IPS-20b (cell line): ENCODE measurements at regions not wholly inside any gene's neighbourhood (a gene's known extent, or its start where the extent isn't known, plus 50 kb on each side); places are given as distances from the start of the nearest gene placed in this dataset.
"Not testable (repeated sequence)": the region's sequence is repeated elsewhere in the genome, so short reads cannot be mapped to it uniquely, and the experiment has no call there.

ENCODE experiments used
- H3K27ac ChIP-seq: one replicate; pipeline ENCODE4 v1.5.1; 2013; ENCODE audit warnings: low read length
- H3K27me3 ChIP-seq: 2 replicates; pipeline ENCODE4 v1.6.1; 2013; ENCODE audit warnings: mild to moderate bottlenecking, low read length, inconsistent platforms; ENCODE audit not compliant: insufficient read depth
- H3K36me3 ChIP-seq: 2 replicates; pipeline ENCODE4 v1.6.1; 2013; ENCODE audit warnings: low read depth, mild to moderate bottlenecking, inconsistent platforms, low read length, moderate library complexity; ENCODE audit not compliant: insufficient read depth
- H3K4me1 ChIP-seq: 2 replicates; pipeline ENCODE4 v1.6.1; 2013; ENCODE audit warnings: mild to moderate bottlenecking, control low read depth, inconsistent platforms, low read length, moderate library complexity; ENCODE audit not compliant: insufficient read depth
- H3K4me3 ChIP-seq: 2 replicates; pipeline ENCODE4 v1.5.1; 2013; ENCODE audit warnings: mild to moderate bottlenecking, low read length, inconsistent platforms
- H3K9ac ChIP-seq: 2 replicates; pipeline ENCODE4 v1.6.1; 2013; ENCODE audit warnings: low read depth, mild to moderate bottlenecking, inconsistent platforms, low read length, moderate library complexity
- H3K9me3 ChIP-seq: 2 replicates; pipeline ENCODE4 v1.6.1; 2013; ENCODE audit warnings: mild to moderate bottlenecking, low read depth, low read length, inconsistent platforms; ENCODE audit not compliant: insufficient read depth

DNA sequence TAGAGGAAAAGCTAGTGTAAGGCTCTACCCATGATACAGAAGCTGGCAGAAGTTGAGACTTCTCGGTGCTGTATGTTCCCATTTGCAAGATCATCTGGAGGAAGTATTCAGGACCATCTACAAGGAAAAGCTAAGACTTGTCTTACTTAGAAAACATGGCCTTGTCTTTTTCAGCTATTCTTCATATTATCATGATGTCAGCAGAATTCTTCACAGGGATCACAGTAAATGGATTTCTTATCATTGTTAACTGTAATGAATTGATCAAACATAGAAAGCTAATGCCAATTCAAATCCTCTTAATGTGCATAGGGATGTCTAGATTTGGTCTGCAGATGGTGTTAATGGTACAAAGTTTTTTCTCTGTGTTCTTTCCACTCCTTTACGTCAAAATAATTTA is 79.6 kb upstream of the SCIN start:
- no peak overlapping the region for H3K4me3 ChIP-seq
- H3K27me3 ChIP-seq: no peaks in the 10 kb centered on the region

DNA sequence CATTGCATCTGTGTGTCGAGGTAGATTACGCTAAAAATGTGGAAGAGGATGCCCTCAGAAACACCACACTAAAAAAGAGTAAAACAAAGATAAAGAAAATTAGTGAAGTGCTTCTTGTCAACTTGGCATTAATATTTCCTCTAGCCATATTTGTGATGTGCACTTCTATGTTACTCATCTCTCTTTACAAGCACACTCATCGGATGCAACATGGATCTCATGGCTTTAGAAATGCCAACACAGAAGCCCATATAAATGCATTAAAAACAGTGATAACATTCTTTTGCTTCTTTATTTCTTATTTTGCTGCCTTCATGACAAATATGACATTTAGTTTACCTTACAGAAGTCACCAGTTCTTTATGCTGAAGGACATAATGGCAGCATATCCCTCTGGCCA is 79.0 kb upstream of the SCIN start:
- H3K4me3 ChIP-seq: no peak overlapping the region
- no peak overlapping the region for H3K27ac ChIP-seq
- no peaks in the 10 kb centered on the region for H3K36me3 ChIP-seq
- no peak overlapping the region for H3K9ac ChIP-seq
- no peaks in the 10 kb centered on the region for H3K27me3 ChIP-seq
- peaks cover 11% of the 10 kb centered on the region; the same call in 1 of the 2 replicates for H3K4me1 ChIP-seq
- no peaks in the 10 kb centered on the region for H3K9me3 ChIP-seq

More for the DNA sequence above, 79.6 kb upstream of the SCIN start:
- Histone ChIP-seq H3K36me3 (no peaks in the 10 kb centered on the region), H3K4me1 (peaks cover 11% of the 10 kb centered on the region; the same call in 1 of the 2 replicates), H3K27ac (no peak overlapping the region), H3K9me3 (no peaks in the 10 kb centered on the region), H3K9ac (no peak overlapping the region)

- Histone ChIP-seq H3K9ac (no peak overlapping the region), H3K36me3 (no peaks in the 10 kb centered on the region), H3K27me3 (no peaks in the 10 kb centered on the region), H3K4me1 (peaks cover 11% of the 10 kb centered on the region; the same call in 1 of the 2 replicates), H3K4me3 (no peak overlapping the region), H3K27ac (no peak overlapping the region), H3K9me3 (no peaks in the 10 kb centered on the region)
Measured at GRCh38 chr7:12493407-12493806, 77.1 kb upstream of the SCIN start.

DNA sequence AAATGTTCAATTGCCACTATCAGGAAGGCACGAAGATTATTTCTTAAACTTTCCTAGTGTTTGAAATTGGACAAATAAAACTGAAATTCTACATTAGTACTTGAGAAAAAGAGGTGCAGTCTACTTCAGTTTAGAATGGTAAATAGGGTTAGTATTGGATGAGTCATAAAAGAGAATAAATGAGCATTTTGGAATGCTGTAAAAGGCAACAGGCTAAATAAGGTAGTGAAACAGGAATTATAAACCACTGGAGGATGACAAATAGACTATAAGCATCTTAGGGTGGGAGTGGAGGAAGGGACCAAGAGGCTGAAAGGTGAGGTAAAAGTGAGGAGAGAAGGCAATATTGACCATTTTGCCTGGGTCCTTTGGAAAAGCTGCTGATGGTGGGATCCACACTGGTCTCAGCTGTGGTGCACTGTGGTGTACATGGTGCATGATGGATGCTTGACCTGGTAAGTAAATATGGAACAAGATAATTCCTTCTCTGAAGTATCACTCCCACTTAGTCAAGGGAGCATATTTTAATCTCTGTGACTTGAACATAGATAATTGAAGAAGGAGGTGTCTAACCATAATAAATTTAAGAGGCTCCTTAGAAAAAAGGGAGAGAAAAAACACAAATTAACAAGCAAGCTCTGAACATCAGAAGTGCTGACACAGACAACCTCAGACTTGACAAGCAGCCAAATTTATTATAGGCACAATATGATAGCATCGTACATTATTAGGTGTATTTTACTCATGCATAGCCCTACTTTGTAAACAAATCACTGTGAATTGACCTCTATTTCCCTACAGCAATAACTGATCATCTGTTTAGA is 76.4 kb upstream of the SCIN start:
- no peaks in the 10 kb centered on the region for H3K9me3 ChIP-seq
- H3K27me3 ChIP-seq: no peaks in the 10 kb centered on the region
- H3K36me3 ChIP-seq: no peaks in the 10 kb centered on the region
- H3K9ac ChIP-seq: no peak overlapping the region
- H3K4me3 ChIP-seq: no peak overlapping the region
- peaks cover 11% of the 10 kb centered on the region; the same call in 1 of the 2 replicates for H3K4me1 ChIP-seq
- H3K27ac ChIP-seq: no peak overlapping the region

DNA sequence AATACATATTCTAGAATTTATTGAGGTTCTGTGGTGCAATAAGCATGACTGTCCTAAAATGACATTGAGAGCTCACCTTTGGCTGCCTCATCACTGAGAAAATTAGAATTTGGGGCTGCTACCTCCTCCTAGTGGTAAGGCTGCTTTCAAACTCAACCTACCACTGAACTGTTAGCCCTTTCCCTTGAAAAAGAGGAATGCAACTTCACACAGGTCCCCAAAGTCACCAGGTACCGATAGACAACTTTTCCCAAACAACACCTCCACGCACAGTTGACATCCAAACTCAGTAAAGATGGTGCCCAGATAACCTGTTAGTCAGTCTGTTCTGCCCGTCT is 75.9 kb upstream of the SCIN start:
- H3K36me3 ChIP-seq: no peaks in the 10 kb centered on the region
- H3K4me1 ChIP-seq: peaks cover 8% of the 10 kb centered on the region; the same call in 1 of the 2 replicates
- H3K27ac ChIP-seq: no peak overlapping the region
- no peaks in the 10 kb centered on the region for H3K9me3 ChIP-seq
- H3K9ac ChIP-seq: no peak overlapping the region
- H3K27me3 ChIP-seq: no peaks in the 10 kb centered on the region
- no peak overlapping the region for H3K4me3 ChIP-seq

DNA sequence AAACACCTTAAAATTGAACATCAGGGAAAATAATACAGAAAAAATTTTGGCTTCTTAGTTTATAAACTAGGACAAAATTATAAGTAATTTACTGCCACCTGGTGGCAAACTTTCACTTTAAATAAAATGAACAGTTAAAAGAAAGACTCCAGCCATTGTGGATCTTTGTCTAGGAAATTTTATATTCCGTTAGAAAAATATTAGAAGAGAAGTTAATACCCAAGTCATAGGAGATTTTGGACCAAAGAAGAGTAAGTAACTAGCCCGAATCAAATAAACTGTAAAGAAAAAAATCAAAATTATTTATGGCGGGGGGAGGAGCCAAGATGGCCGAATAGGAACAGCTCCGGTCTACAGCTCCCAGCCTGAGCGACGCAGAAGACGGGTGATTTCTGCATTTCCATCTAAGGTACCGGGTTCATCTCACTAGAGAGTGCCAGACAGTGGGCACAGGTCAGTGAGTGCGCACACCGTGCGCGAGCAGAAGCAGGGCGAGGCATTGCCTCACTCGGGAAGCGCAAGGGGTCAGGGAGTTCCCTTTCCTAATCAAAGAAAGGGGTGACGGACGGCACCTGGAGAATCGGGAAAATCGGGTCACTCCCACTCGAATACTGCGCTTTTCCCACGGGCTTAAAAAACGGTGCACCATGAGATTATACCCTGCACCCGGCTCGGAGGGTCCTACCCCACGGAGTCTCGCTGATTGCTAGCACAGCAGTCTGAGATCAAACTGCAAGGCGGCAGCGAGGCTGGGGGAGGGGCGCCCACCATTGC is 73.4 kb upstream of the SCIN start:
- H3K36me3 ChIP-seq, H3K9me3 ChIP-seq, H3K4me3 ChIP-seq, H3K4me1 ChIP-seq, H3K27ac ChIP-seq, H3K27me3 ChIP-seq, H3K9ac ChIP-seq: not testable (repeated sequence)

DNA sequence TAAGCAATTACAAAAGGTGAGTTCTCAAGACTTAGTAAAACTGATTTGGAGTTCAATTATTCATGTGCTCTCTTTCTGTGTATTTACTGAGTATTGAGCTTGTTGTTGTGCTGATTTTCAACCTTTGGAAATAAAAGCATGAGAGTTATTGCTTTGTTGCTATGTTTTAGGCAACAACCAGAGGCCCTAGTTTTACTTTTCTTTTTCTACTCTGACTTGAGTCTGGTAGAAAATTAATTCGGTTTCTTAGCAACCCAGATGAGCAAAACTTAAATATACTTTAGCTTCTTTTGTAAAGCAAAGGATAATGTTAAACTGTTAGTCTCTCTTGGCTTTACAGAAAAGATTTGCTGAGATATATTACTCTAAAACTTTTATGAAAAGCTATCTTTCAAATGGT is 66.4 kb upstream of the SCIN start:
- Histone ChIP-seq H3K27me3 (no peaks in the 10 kb centered on the region), H3K4me1 (peaks cover 7% of the 10 kb centered on the region), H3K9ac (peak overlapping the region; percentile 18; the same call in 1 of the 2 replicates), H3K4me3 (no peak overlapping the region), H3K9me3 (no peaks in the 10 kb centered on the region), H3K27ac (peak overlapping the region; percentile 2), H3K36me3 (no peaks in the 10 kb centered on the region)

DNA sequence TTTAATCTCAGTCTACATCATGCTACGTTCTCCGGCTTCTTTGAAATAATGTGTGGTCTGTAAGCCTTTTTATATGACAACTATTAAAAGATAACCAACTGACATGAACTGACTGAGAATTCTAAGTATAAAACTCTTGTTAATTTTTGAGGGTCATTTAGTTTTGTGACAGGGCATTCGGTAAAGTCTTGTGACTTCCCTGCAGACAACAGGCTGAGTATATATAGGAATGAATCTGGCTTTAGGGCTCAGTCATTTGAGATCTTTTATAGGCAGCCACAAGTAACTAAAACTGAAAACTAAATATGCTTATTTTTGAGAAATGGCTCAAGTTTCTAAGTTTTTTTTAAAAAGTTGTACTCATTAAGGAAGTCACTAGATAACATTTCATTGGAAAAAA is 62.5 kb upstream of the SCIN start:
- H3K27ac ChIP-seq: no peak overlapping the region
- peaks cover 7% of the 10 kb centered on the region for H3K4me1 ChIP-seq
- no peak overlapping the region for H3K9ac ChIP-seq
- H3K36me3 ChIP-seq: no peaks in the 10 kb centered on the region
- H3K4me3 ChIP-seq: no peak overlapping the region
- no peaks in the 10 kb centered on the region for H3K27me3 ChIP-seq
- H3K9me3 ChIP-seq: no peaks in the 10 kb centered on the region

DNA sequence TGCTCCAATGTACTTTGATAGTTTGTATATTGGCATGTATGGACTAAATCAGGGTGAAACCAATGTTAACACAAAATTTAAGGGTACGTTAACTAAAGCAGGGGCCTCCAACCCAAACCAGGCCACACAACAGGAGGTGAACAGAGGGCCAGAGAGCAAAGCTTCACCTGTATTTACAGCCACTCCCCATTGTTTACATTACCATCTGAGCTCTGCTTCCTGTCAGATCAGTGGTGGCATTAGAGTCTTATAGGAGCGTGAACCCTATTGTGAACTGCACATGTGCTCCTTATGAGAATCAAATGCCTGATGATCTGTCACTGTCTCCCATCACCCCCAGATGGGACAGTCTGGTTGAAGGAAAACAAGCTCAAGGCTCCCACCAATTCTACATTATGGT is 62.0 kb upstream of the SCIN start:
- Histone ChIP-seq H3K9me3 (no peaks in the 10 kb centered on the region), H3K36me3 (no peaks in the 10 kb centered on the region), H3K4me1 (peaks cover 7% of the 10 kb centered on the region), H3K4me3 (no peak overlapping the region), H3K9ac (no peak overlapping the region), H3K27ac (no peak overlapping the region), H3K27me3 (no peaks in the 10 kb centered on the region)

- Histone ChIP-seq H3K36me3 (no peaks in the 10 kb centered on the region), H3K4me3 (no peak overlapping the region), H3K27me3 (no peaks in the 10 kb centered on the region), H3K4me1 (no peaks in the 10 kb centered on the region), H3K9ac (no peak overlapping the region), H3K27ac (no peak overlapping the region), H3K9me3 (peaks cover 8% of the 10 kb centered on the region)
Measured at GRCh38 chr7:12517451-12517850, 53.1 kb upstream of the SCIN start.

GRCh38 chr7:12518920-12519681 is 51.4 kb upstream of the SCIN start:
- no peak overlapping the region for H3K4me3 ChIP-seq
- no peak overlapping the region for H3K9ac ChIP-seq
- no peaks in the 10 kb centered on the region for H3K4me1 ChIP-seq
- no peak overlapping the region for H3K27ac ChIP-seq
- no peaks in the 10 kb centered on the region for H3K36me3 ChIP-seq
- H3K9me3 ChIP-seq: peaks cover 8% of the 10 kb centered on the region
- H3K27me3 ChIP-seq: no peaks in the 10 kb centered on the region
